ENCODE measurements at regions not wholly inside any gene's neighbourhood (a gene's known extent, or its start where the extent isn't known, plus 50 kb on each side); places are given as distances from the start of the nearest gene placed in this dataset.

- TF ChIP-seq REST (IDR thresholded peaks at IDR 0.05) (peak; percentile 63), HNF4G (IDR thresholded peaks at IDR 0.05) (no peak), HNF4A (conservative IDR thresholded peaks at IDR 0.05) (peak in 1 of 2 donors; percentile 67), FOXA2 (IDR thresholded peaks at IDR 0.05) (peak; percentile 75), YY1 (IDR thresholded peaks at IDR 0.05) (peak; percentile 73), JUND (IDR thresholded peaks at IDR 0.05) (peak in 1 of 2 donors; percentile 20), RAD21 (IDR thresholded peaks at IDR 0.05) (no peak), GABPA (IDR thresholded peaks at IDR 0.05 in 1 of 2, conservative IDR thresholded peaks at IDR 0.05 in 1 of 2) (peak in 1 of 2 donors; percentile 14)
These were observed 101.3 kb downstream of the RRM1 start (continued) for GRCh38 chr11:4195909-4196308.

- Histone ChIP-seq H3K9ac (ENCODE audit: low read depth in 1 of 2, low read length in 2 of 2) (no peak overlapping the region), H3K27me3 (ENCODE audit: control insufficient read depth in 4 of 4, insufficient read depth in 4 of 4, low read length in 3 of 4) (no peaks in the 10 kb centered on the region), H3K4me1 (ENCODE audit: control insufficient read depth in 4 of 4, insufficient read depth in 4 of 4, low read length in 3 of 4) (peaks cover 4 to 19% (median 6%) of the 10 kb centered on the region in 4 donors), H3K4me3 (ENCODE audit: low read depth in 1 of 3, low read length in 3 of 3) (no peak overlapping the region), H3K36me3 (ENCODE audit: control insufficient read depth in 4 of 4, insufficient read depth in 3 of 4, low read depth in 1 of 4, low read length in 3 of 4) (no peaks in the 10 kb centered on the region), H3K9me3 (ENCODE audit: control insufficient read depth in 4 of 4, low read length in 3 of 4) (no peaks in the 10 kb centered on the region), H3K27ac (ENCODE audit: low read depth in 1 of 2, low read length in 2 of 2) (no peak overlapping the region)
- DNase-seq (ENCODE audit: low spot score), result no peak
- 85% methylated on average over 1 of the region's 1 CpG for WGBS
- TF ChIP-seq EGR1 (IDR thresholded peaks at IDR 0.05; ENCODE audit: low read depth in 2 of 2) (no peak), ATF3 (IDR thresholded peaks at IDR 0.05) (no peak), TAF1 (conservative IDR thresholded peaks at IDR 0.05) (no peak), HNF4A (conservative IDR thresholded peaks at IDR 0.05) (no peak), CTCF (IDR thresholded peaks at IDR 0.05; ENCODE audit: low read depth, low read length, missing input control) (no peak), HNF4G (IDR thresholded peaks at IDR 0.05) (no peak), ZBTB33 (IDR thresholded peaks at IDR 0.05) (no peak), YY1 (IDR thresholded peaks at IDR 0.05) (no peak), RAD21 (IDR thresholded peaks at IDR 0.05) (no peak), GABPA (IDR thresholded peaks at IDR 0.05 in 1 of 2, conservative IDR thresholded peaks at IDR 0.05 in 1 of 2) (no peak), SP1 (IDR thresholded peaks at IDR 0.05) (no peak), NR2F2 (IDR thresholded peaks at IDR 0.05) (no peak)
These were observed 100.3 kb downstream of the RRM1 start for GRCh38 chr11:4194889-4195288.
